ENCODE measurements at regions not wholly inside any gene's neighbourhood (a gene's known extent, or its start where the extent isn't known, plus 50 kb on each side); places are given as distances from the start of the nearest gene placed in this dataset.

GRCh38 chr18:73719611-73720010 is 428.0 kb downstream of the FBXO15 start:
- DNase-seq (ENCODE audit: low read depth) = no peak
- H3K4me3 ChIP-seq (ENCODE audit: control insufficient read depth, low read depth, low read length) = no peak overlapping the region
- no peak for TF ChIP-seq CTCF (IDR thresholded peaks at IDR 0.05; ENCODE audit: control insufficient read depth, insufficient read depth, low read depth, low read length, missing control alignments)

GRCh38 chr18:73717570-73717969 is 430.1 kb downstream of the FBXO15 start:
- TF ChIP-seq CTCF (IDR thresholded peaks at IDR 0.05; ENCODE audit: control insufficient read depth, insufficient read depth, low read depth, low read length, missing control alignments) = no peak
- H3K4me3 ChIP-seq (ENCODE audit: control insufficient read depth, low read depth, low read length) = no peak overlapping the region
- no peak for DNase-seq (ENCODE audit: low read depth)

- no peak overlapping the region for H3K4me3 ChIP-seq (ENCODE audit: control insufficient read depth, low read depth, low read length)
- no peak for DNase-seq (ENCODE audit: low read depth)
- TF ChIP-seq CTCF (IDR thresholded peaks at IDR 0.05; ENCODE audit: control insufficient read depth, insufficient read depth, low read depth, low read length, missing control alignments) = no peak
These were observed 432.4 kb downstream of the FBXO15 start for GRCh38 chr18:73715210-73715670.

- no peak overlapping the region for H3K4me3 ChIP-seq (ENCODE audit: control insufficient read depth, low read depth, low read length)
- no peak for TF ChIP-seq CTCF (IDR thresholded peaks at IDR 0.05; ENCODE audit: control insufficient read depth, insufficient read depth, low read depth, low read length, missing control alignments)
These were observed 433.2 kb downstream of the FBXO15 start for GRCh38 chr18:73714466-73714865.

GRCh38 chr18:73711256-73711655 is 436.4 kb downstream of the FBXO15 start:
- TF ChIP-seq CTCF (IDR thresholded peaks at IDR 0.05; ENCODE audit: control insufficient read depth, insufficient read depth, low read depth, low read length, missing control alignments) = no peak
- no peak for DNase-seq (ENCODE audit: low read depth)
- no peak overlapping the region for H3K4me3 ChIP-seq (ENCODE audit: control insufficient read depth, low read depth, low read length)

More at GRCh38 chr18:73714466-73714865, 433.2 kb downstream of the FBXO15 start:
- DNase-seq (ENCODE audit: low read depth) = no peak

- no peak overlapping the region for H3K4me3 ChIP-seq (ENCODE audit: control insufficient read depth, low read depth, low read length)
- no peak for TF ChIP-seq CTCF (IDR thresholded peaks at IDR 0.05; ENCODE audit: control insufficient read depth, insufficient read depth, low read depth, low read length, missing control alignments)
- no peak for DNase-seq (ENCODE audit: low read depth)
These were observed 439.0 kb downstream of the FBXO15 start for GRCh38 chr18:73708591-73708990.

- no peak for DNase-seq (ENCODE audit: low read depth)
- TF ChIP-seq CTCF (IDR thresholded peaks at IDR 0.05; ENCODE audit: control insufficient read depth, insufficient read depth, low read depth, low read length, missing control alignments) = no peak
- no peak overlapping the region for H3K4me3 ChIP-seq (ENCODE audit: control insufficient read depth, low read depth, low read length)
These were observed 440.6 kb downstream of the FBXO15 start for GRCh38 chr18:73707035-73707434.

All from AG09309 (cell line).